Activated CD4-positive, alpha-beta T cell treated with anti-CD3 and anti-CD28 coated beads, Interleukin-2, amount 50 U/mL, for 4 hours (primary cell): ENCODE measurements at regions not wholly inside any gene's neighbourhood (a gene's known extent, or its start where the extent isn't known, plus 50 kb on each side); places are given as distances from the start of the nearest gene placed in this dataset.
"Not testable (repeated sequence)": the region's sequence is repeated elsewhere in the genome, so short reads cannot be mapped to it uniquely, and the experiment has no call there.

Experiments
- DNase-seq, 2 experiments: peaks; one replicate each; pipeline ENCODE4 v3.0.0-alpha.2; 2020

- DNase-seq, result no peak
Measured at GRCh38 chr2:219727771-219728429, 100.5 kb downstream of the SLC4A3 start.

GRCh38 chr2:219728991-219729487 lies 101.6 kb downstream of the SLC4A3 start:
- DNase-seq, result no peak

GRCh38 chr2:219731173-219731572 lies 103.7 kb downstream of the SLC4A3 start:
- DNase-seq, result no peak

- no peak for DNase-seq
Measured at GRCh38 chr2:219733106-219733505, 105.7 kb downstream of the SLC4A3 start.

GRCh38 chr2:219733746-219734145 lies 106.3 kb downstream of the SLC4A3 start:
- DNase-seq, result no peak

- DNase-seq, result no peak
Measured at GRCh38 chr2:219736209-219736608, 108.8 kb downstream of the SLC4A3 start.

- no peak for DNase-seq
Measured at GRCh38 chr2:219737270-219737691, 109.9 kb downstream of the SLC4A3 start.

- no peak for DNase-seq
Measured at GRCh38 chr2:219739066-219739465, 111.6 kb downstream of the SLC4A3 start.

- no peak for DNase-seq
Measured at GRCh38 chr2:219739866-219740440, 112.5 kb downstream of the SLC4A3 start.

GRCh38 chr2:219743548-219743947 lies 116.1 kb downstream of the SLC4A3 start:
- no peak for DNase-seq

GRCh38 chr2:219744066-219744465 lies 116.6 kb downstream of the SLC4A3 start:
- no peak for DNase-seq

- no peak for DNase-seq
Measured at GRCh38 chr2:219744600-219744999, 117.2 kb downstream of the SLC4A3 start.

- DNase-seq, result no peak
Measured at GRCh38 chr2:219747637-219748036, 120.2 kb downstream of the SLC4A3 start.

- no peak for DNase-seq
Measured at GRCh38 chr2:219748671-219749570, 121.5 kb downstream of the SLC4A3 start.

GRCh38 chr2:219751121-219751520 lies 123.7 kb downstream of the SLC4A3 start:
- DNase-seq, result not testable (repeated sequence)

- no peak for DNase-seq
Measured at GRCh38 chr2:219752726-219753125, 125.3 kb downstream of the SLC4A3 start.

- DNase-seq, result no peak
Measured at GRCh38 chr2:219758907-219759680, 131.7 kb downstream of the SLC4A3 start.

- DNase-seq, result no peak
Measured at GRCh38 chr2:219759801-219760200, 132.4 kb downstream of the SLC4A3 start.

- DNase-seq, result no peak
Measured at GRCh38 chr2:219765231-219765911, 137.9 kb downstream of the SLC4A3 start.

GRCh38 chr2:219766658-219767057 lies 139.2 kb downstream of the SLC4A3 start:
- no peak for DNase-seq

- DNase-seq, result no peak
Measured at GRCh38 chr2:219769090-219769910, 141.9 kb downstream of the SLC4A3 start.
